Smooth muscle cell (in vitro differentiated cells): ENCODE measurements at regions not wholly inside any gene's neighbourhood (a gene's known extent, or its start where the extent isn't known, plus 50 kb on each side); places are given as distances from the start of the nearest gene placed in this dataset.

ENCODE experiments used
- DNase-seq: peaks from one replicate; lab custom pipeline; 2025; ENCODE audit not compliant: unreplicated experiment; lab: John Stamatoyannopoulos, UW
- H2AFZ ChIP-seq: fragments of 200-600 bp; sonication (generic); 2 replicates; pipeline ENCODE4 v1.6.0; 2016; ENCODE audit warnings: antibody characterized with exemption, low read depth, mild to moderate bottlenecking
- H3F3A ChIP-seq: fragments of 200-600 bp; sonication (generic); 2 replicates; pipeline ENCODE4 v1.6.0; 2017; ENCODE audit warnings: antibody characterized with exemption, low read depth
- H3K27ac ChIP-seq: fragments of 200-600 bp; sonication (generic); 2 replicates; pipeline ENCODE4 v1.5.1; 2016; ENCODE audit warnings: low read depth, mild to moderate bottlenecking
- H3K27me3 ChIP-seq: fragments of 200-600 bp; sonication (generic); 2 replicates; pipeline ENCODE4 v1.6.1; 2016; ENCODE audit warnings: low read depth, mild to moderate bottlenecking
- H3K36me3 ChIP-seq: fragments of 200-600 bp; sonication (generic); 2 replicates; pipeline ENCODE4 v1.5.1; 2016; ENCODE audit warnings: low read depth
- H3K4me1 ChIP-seq: fragments of 200-600 bp; sonication (generic); 2 replicates; pipeline ENCODE4 v1.5.1; 2016; ENCODE audit warnings: low read depth
- H3K4me2 ChIP-seq: fragments of 200-600 bp; sonication (generic); 2 replicates; pipeline ENCODE4 v1.6.0; 2016; ENCODE audit warnings: mild to moderate bottlenecking
- H3K4me3 ChIP-seq: fragments of 200-600 bp; sonication (generic); 2 replicates; pipeline ENCODE4 v1.5.1; 2016; ENCODE audit warnings: mild to moderate bottlenecking
- H3K79me2 ChIP-seq: fragments of 200-600 bp; sonication (generic); 2 replicates; pipeline ENCODE4 v1.6.0; 2016; ENCODE audit warnings: low read depth, mild to moderate bottlenecking
- H3K9ac ChIP-seq: fragments of 200-600 bp; sonication (generic); 2 replicates; pipeline ENCODE4 v1.6.0; 2016; ENCODE audit warnings: low read depth
- H3K9me3 ChIP-seq: fragments of 200-600 bp; sonication (generic); replicated peaks from 2 replicates; pipeline ENCODE4 v1.5.1; 2016; ENCODE audit warnings: low read depth
- H4K20me1 ChIP-seq: fragments of 200-600 bp; sonication (generic); 2 replicates; pipeline ENCODE4 v1.6.0; 2016; ENCODE audit warnings: low read depth
- CTCF ChIP-seq: fragments of 200-600 bp; sonication (generic); IDR thresholded peaks from 2 replicates; pipeline ENCODE4 v1.5.1; 2017; ENCODE audit warnings: borderline replicate concordance, mild to moderate bottlenecking, antibody characterized with exemption; ENCODE audit not compliant: insufficient read depth, poor library complexity, severe bottlenecking
- WGBS: methylation state at CpG from one replicate; pipeline ENCODE4 v1.1.7; 2016; ENCODE audit warnings: low lambda C conversion rate; 5-methylcytosine and 5-hydroxymethylcytosine counted together

DNA sequence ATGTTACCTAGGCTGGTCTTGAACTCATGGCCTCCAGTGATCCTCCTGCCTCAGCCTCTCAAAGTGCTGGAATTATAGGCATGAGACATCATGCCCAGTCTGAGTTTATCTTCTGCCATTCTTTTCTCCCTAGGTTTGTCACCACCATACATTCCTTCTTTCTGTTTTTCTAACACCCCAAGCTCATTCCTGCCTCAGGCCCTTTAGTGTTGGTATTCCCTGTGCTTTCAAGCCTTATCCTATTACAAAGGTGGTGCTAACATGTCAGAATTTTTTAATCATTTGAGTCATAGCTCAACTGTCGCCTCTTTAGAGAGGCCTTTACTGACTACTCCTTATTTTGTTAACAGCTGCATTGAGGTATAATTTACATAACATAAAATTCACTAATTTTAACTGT, 221.1 kb upstream of the PRSS16 start:
- WGBS, result 83% methylated on average over 1 of the region's 1 CpG
- Histone ChIP-seq H3K9ac (no peak overlapping the region), H3K27ac (no peak overlapping the region), H3F3A (no peaks in the 10 kb centered on the region), H3K79me2 (no peaks in the 10 kb centered on the region), H3K4me2 (no peak overlapping the region), H3K4me3 (no peak overlapping the region), H3K4me1 (no peaks in the 10 kb centered on the region), H4K20me1 (no peaks in the 10 kb centered on the region), H3K27me3 (peaks cover 18% of the 10 kb centered on the region), H3K36me3 (no peaks in the 10 kb centered on the region), H2AFZ (no peak overlapping the region), H3K9me3 (no peaks in the 10 kb centered on the region)
- TF ChIP-seq CTCF, result no peak
- DNase-seq, result no peak

DNA sequence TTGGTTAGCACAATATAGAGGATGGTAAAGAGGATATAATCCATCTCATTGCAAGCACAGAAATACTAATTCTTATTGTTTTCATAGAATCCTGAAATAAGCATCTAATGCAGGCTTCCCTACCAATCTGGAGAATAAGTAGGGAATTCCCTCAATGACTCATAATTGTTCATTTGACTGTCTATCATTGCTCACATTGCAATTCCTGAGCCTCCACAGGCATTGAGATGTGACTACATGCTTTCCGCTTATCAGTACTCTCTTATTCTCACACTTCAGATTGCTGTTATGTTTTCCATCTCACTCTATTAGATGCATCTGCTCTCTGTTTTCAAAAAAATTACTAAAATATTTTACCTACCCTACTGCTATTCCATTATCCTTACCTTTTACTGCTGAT, 216.2 kb upstream of the PRSS16 start:
- no peaks in the 10 kb centered on the region for H3F3A ChIP-seq
- H3K27ac ChIP-seq, result no peak overlapping the region
- peaks cover 23% of the 10 kb centered on the region for H3K27me3 ChIP-seq
- H3K4me2 ChIP-seq, result no peak overlapping the region
- H3K9me3 ChIP-seq, result no peaks in the 10 kb centered on the region
- no peaks in the 10 kb centered on the region for H3K36me3 ChIP-seq
- H3K4me3 ChIP-seq, result no peak overlapping the region
- 86% methylated on average over 1 of the region's 1 CpG for WGBS
- TF ChIP-seq CTCF, result no peak
- H3K4me1 ChIP-seq, result no peaks in the 10 kb centered on the region
- H3K9ac ChIP-seq, result no peak overlapping the region
- no peak for DNase-seq
- no peak overlapping the region for H2AFZ ChIP-seq
- no peaks in the 10 kb centered on the region for H3K79me2 ChIP-seq
- H4K20me1 ChIP-seq, result no peaks in the 10 kb centered on the region

GRCh38 chr6:27038498-27038897, 209.0 kb upstream of the PRSS16 start:
- no peak for DNase-seq
- Histone ChIP-seq H3K27me3 (peaks cover 5% of the 10 kb centered on the region), H3K9ac (no peak overlapping the region), H3F3A (no peaks in the 10 kb centered on the region), H3K27ac (no peak overlapping the region), H3K4me3 (no peak overlapping the region), H3K4me2 (no peak overlapping the region), H3K4me1 (no peaks in the 10 kb centered on the region), H3K9me3 (no peaks in the 10 kb centered on the region), H2AFZ (no peak overlapping the region), H3K36me3 (no peaks in the 10 kb centered on the region), H4K20me1 (no peaks in the 10 kb centered on the region), H3K79me2 (no peaks in the 10 kb centered on the region)
- no peak for TF ChIP-seq CTCF

DNA sequence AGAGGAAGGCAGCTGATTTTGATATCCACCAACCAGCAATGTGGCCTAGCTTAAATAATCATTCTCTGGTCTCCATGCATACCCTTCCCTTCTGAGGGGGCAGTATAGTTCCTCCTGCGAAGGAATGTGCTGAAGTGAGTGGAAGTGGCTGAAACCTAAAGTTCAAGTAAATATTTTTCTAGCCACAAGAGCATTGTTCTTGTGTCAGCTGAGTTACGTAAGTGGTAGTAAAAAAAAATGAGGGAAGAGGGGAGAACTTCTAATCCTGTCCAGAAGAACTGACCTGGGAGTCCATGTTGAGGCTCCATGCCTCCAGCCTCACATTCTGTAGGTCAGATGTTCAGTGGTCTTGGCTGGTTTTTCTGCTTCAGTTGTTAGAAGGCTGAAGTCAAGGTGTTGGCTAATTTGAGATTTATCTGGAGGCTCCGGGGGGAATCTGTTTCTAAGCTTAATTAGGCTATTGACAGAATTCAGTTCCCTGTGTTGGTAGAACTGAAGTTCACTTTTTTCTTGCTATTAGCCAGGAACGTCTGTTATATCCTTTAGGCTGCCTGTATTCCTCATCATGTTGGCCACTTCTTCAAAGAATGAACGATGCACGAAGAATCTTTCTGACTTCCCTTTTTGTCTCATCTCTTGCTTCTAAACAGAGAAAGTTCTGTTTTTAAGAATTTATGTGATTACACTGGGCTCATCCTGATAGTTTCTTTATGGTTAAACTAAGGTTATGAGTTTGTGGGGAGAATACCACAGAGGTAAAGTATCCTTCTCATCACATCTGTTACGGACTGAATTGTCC, 207.1 kb upstream of the PRSS16 start:
- Histone ChIP-seq H3K4me2 (no peak overlapping the region), H3F3A (no peaks in the 10 kb centered on the region), H4K20me1 (no peaks in the 10 kb centered on the region), H3K36me3 (no peaks in the 10 kb centered on the region), H3K79me2 (no peaks in the 10 kb centered on the region), H3K4me1 (no peaks in the 10 kb centered on the region), H3K27ac (no peak overlapping the region), H2AFZ (no peak overlapping the region), H3K9me3 (no peaks in the 10 kb centered on the region), H3K27me3 (no peaks in the 10 kb centered on the region), H3K9ac (no peak overlapping the region), H3K4me3 (no peak overlapping the region)
- DNase-seq, result no peak
- TF ChIP-seq CTCF, result no peak
- 86% methylated on average over 7 of the region's 7 CpGs for WGBS
